ENCODE measurements at regions not wholly inside any gene's neighbourhood (a gene's known extent, or its start where the extent isn't known, plus 50 kb on each side); places are given as distances from the start of the nearest gene placed in this dataset.

DNA sequence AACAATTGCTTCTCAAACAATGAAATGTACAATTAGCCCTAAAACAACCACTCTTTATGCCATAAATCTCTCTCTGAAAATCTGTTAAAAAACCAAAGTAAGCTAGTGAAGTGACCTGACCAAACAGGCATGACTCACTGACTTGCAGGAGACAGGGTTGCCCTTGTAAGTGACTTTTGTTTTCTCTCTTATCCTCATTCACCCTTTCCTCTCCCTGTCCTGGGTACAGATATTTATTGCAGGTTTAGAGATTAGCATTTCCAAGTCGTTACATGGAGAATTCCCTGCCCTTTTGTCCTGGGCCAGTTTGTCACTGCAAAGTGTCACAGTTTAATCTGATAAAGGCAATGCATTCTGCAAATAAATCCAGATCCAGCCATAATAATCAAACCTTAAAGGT, 484.2 kb downstream of the IRX1 start:
- no peak for DNase-seq (ENCODE audit: low read depth)

DNA sequence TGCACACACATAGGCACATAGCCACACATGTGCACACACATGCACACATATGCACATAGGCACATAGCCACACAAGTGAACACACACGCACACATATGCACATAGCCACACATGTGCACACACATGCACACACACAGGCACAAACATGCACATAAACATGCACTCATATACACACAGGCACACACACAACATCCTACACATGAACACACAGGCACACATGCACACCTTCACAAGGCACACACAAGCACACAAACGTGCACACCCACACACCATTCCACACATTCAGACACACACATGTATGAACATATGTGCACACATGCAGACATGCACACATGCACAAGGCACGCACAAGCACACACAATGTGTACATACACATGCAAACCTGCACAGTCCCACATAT, 484.7 kb downstream of the IRX1 start:
- DNase-seq (ENCODE audit: low read depth), result no peak

DNA sequence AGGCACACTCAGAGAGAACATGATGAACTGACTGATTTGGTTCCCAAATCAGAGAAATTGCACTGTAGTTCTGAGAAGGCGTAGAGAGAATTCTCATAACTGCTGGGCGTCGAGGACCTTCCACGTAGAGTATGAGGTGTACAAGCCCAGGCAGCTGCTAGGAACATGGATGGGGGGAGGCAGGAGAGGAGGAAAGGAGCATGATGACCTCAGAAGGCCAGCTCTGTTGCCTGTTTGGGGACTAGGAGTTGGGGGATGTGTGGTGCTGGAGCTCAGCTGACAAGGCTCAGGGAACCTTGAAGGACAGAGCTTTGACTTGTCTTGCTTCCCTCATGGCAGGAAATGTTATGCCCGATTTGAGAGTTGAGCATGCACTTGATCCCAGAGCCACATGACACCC, 485.4 kb downstream of the IRX1 start:
- DNase-seq (ENCODE audit: low read depth), result no peak

DNA sequence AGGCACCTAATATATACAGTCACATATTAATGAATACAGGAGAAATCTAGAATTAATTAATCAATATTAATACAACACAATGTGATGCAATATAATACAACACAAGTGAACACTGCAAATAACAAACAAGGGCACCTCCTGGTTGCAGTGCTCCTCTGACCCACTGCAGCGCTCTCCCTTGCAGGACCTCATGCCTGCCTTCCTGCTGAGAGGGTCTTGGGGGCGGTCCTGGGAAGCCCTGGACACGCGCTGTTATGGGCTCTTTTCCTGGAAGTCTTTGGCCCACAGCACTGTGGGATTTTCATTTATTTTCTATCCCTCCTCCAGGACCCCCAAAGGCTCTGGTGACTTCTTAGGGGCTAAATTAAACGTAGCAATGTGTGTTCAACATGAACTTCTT, 485.8 kb downstream of the IRX1 start:
- DNase-seq (ENCODE audit: low read depth), result no peak

DNA sequence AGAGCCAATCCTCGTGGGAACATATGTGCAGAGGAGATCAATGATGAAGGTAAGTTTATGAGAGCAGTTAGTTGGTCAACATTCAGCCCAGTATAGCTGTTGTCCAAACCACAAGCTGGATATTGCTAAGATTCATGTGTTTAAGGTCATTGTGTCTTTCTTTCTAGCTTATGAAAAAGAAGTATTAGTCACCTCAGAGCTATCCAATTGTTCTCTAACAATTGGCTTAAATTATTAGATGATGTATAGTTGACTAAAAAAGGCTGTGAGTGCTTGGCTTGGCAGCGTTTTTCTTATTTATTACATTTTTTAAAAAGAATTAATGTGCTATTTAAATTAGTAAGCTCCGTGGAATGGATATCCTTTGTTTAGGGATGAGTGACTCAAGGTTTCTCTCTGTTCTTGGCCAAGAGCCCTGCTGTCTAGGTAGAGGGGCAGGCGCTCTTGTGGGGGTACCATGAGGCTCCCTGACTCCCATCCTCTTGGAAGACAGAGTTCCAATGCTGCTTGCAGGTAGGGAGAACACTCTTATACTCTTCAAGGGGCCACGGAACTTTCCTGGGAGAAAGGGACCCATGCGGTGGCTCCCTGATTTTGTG, 487.4 kb downstream of the IRX1 start:
- no peak for DNase-seq (ENCODE audit: low read depth)

DNA sequence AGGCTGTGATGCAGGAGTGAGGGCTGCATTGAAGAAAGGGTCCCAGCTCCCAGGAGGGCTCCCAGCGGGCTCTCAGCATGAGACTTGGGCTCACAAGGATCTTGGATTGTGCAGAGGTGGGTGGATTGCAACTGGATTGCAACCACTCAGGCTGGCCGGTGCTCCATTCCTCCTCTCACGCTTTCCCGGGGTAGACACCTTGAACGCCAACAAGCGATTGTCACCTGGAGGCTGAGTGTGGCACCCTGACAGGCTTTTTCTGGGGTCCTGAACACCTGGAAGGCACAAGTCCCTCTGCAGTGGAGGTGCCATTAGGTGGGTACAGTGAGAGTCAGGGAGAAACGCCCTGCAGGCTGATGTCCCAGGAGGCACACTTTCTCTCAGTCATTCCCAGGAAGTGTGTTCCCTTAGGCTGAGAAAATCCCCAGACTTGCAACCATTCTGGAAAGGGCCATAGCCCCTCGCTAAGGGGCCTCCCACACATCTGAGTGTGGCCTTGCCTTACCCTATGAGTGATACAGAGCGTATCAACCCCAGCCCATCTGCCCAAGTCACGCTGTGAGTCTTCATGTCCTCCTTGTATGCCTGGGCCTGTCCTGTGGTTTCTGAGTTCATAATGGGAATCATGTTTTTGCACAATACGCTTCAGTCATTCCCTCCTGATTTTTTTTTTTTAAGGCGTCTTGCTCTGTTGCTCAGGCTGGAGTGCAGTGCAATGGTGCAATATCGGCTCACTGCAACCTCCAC, 488.1 kb downstream of the IRX1 start:
- no peak for DNase-seq (ENCODE audit: low read depth)

DNA sequence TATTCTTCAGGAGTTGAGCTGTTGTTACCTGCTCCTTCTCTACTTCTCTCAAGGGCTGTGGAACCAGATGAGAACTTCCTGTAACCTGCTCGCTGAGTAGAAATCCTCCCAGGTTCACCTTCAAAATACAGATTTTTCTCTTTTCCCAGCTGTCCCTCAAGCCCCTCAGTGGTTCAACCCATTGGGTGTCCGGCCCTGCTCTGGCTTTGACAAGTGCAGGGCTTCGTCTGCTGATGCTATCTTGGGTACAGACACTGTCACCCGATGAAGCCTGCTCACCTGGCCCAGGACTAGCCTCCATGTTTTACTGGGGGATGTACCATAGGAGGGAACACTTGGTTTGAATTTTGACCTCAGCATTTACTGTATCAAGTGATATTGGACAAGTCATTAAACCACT, 490.4 kb downstream of the IRX1 start:
- no peak for DNase-seq (ENCODE audit: low read depth)

DNA sequence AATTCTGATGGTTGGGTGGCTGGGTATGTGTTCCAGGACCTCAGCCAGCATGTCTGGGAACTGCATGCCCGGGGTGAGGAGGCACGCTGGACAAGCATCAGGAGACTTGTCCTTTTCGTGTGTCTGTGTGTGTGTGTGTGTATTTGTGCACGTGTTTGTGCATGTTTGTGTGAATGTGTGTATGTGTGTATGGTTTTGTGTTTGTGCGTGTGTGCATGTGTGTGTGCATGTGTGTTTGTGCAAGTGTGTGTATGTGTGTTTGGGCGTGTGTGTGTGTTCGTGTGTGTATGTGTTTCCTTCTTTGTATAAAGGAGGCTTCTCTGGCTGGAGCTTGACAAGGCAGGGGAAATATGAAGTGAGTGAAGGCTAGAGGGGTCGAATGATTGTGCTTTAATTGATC, 491.5 kb downstream of the IRX1 start:
- DNase-seq (ENCODE audit: low read depth), result no peak

DNA sequence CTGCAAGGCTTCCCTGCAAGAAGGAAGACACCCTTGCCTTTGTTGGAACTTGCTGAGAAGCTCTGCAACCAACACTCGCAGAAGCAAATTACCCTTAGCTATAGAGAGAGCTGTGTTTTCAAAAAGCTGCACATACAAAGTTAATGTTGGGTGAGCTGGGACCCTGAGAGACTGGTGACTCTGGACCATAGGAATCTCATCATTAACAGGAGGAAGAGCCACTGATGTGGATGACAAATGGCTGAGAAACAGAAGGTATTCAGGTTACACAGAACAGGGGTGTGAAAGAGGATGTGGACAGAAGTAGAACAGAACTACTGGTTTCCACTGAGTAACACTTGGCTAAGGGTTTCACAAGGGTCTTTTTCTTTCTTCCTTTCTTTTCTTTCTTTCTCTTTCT, 493.5 kb downstream of the IRX1 start:
- no peak for DNase-seq (ENCODE audit: low read depth)

DNA sequence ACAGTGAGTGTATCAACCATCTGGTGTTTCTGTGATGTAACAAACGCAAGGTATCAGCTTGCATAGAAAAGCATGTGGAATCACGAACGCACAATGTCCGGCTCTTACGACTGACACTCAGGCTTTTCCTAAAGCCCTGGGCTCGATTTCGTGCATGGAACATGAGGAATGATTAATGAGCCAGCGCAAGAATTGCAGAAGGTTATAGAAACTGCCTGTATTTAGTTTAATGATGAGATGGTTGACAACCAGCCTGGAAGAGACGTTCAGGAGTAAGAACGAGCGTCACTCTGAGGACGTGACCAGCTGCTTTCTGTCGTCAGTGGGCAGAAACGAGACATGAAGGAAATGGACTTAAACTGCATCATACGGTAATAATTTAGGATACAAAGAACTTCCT, 497.6 kb downstream of the IRX1 start:
- no peak for DNase-seq (ENCODE audit: low read depth)

DNA sequence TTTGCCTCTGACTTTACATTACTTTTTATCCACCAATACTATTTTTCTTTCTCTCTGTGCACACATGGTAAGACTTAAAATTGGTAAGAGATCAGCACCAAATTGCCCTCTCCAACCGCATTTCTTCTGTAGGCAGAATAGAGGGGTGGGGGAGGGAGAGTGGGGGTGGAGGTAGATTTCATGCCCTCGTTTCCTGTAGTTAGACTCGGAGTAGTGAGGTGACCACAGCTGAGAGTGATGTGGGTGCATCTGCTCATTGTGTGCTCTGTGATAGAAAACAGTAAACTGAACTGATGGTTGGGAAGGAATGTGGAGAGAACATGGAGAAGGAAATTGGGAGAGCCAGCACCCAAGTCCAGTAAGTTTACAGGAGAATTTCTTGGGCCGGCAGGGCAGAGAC, 498.3 kb downstream of the IRX1 start:
- no peak for DNase-seq (ENCODE audit: low read depth)

DNA sequence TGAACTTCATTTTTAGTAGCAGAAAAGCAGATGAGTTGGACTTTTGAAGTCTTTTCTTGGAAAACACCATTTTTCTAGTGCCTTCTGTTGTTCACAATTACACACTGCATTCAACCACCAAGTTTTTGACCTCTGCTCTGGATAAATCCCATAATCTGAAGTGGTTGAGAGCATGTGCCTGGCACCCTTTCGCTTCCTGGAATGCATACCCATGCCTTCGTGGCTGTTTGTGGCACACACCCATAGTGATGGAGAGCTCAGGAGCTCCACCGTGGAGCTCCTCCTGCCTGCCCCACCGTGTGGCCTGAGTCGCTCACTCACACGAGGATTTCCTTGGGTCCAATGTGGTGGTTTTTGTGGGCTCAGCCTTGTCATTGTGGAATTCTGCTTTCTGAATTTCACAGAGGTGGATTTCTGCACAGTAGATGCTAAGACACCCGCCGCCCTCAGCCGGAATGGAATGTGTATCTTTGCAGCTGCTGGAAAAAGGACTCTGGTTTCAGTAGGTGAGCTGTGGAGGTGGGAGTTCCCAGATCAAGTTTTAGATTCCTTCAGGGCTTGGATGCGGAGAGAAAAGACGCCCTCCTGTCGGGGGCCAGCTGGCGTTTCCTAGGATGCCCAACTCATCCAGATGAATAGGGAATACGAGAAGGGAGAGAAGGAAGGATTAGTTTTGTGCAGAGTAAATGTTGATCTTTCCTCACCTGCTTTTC, 500.4 kb downstream of the IRX1 start:
- DNase-seq (ENCODE audit: low read depth), result no peak

DNA sequence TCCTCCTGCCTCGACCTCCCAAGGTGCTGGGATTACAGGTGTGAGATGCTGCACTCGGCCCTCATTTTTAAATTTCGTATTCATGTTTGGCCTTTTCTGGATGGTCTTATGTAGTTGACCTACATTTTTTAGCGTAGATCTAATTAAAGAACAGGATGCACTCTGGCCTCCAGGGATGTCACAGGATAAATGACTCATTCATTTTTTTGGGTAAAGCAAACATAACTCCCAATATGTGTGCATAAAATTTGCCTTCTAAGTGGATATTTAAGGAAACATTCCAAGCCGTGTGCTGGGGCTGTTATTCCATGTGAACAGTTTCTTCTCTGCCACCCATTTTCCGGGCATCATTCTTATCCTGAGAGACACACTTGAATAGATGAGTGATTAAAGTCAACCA, 501.6 kb downstream of the IRX1 start:
- DNase-seq (ENCODE audit: low read depth), result no peak

DNA sequence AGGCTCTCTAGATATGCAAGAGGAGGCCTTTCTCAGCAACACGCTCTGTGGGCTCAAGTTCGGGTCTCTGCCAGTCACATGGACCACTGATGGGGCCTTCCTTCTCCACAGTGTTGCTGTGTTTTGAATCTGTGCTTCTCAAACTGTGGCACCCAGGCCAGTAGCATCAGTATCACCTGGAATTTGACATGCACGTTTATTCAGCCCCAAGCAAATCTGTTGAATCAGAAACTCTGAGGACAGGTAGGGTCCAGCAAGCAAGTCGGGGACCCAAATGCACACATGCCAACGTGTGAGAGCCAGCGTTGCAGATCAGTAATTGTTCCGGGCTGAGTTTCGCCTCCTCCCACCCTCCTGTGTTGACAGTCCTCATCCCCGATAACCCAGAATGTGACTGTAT, 502.6 kb downstream of the IRX1 start:
- DNase-seq (ENCODE audit: low read depth), result no peak

DNA sequence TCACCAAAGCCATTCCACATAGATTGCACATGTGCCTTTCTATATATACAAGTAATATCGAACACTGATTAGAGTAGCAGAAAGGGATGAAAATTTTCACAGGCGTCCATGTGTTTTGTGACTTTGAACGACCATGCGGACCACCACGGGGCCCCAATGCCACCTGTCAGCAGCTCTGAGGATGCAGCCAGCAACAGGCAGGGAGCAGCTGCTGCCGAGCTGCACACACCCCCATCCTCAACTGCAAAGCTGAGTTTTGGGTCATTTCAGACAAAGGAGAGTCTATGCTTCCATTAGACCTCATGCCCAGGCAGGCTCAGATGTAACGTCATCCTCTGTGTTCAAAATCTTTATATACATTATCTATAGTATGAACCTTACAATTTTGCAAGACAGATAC, 503.8 kb downstream of the IRX1 start:
- DNase-seq (ENCODE audit: low read depth), result no peak

DNA sequence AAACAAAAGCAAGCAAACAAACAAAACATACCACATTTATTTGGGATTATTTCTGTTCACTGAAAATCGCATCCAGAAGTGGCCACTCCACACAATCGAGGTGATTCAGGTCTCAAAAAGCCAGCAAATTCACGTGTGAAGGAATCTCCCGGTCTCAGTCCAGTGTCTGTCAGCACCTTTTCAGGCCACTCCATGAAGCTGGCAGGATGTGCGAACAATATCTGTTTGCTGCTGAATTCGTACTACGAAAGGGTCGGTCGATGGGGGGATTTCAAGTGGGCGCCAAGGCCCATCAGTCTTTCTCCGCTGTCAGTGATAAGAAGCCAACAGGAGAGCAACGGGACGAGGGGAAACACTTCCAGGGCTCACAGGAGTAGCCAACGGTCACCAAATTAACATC, 505.1 kb downstream of the IRX1 start:
- no peak for DNase-seq (ENCODE audit: low read depth)

DNA sequence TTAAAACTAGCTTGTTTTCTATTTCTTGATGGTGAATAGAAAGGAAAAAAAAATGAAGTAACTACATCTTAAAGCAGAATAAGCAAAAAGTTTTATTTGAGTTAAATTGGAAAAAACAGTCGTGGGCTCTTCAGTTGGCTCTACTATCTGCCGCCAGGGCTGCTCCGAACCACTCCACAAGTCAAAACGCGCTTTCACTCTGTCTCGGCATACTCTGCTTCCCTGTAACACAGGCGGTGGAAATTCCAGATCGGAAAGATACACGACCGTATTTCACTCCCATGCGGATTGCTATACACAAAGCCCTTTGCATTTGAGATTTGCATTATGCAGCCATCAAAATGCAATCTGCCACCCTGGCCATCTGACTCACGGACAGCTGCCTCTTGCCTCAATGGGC, 505.6 kb downstream of the IRX1 start:
- no peak for DNase-seq (ENCODE audit: low read depth)

DNA sequence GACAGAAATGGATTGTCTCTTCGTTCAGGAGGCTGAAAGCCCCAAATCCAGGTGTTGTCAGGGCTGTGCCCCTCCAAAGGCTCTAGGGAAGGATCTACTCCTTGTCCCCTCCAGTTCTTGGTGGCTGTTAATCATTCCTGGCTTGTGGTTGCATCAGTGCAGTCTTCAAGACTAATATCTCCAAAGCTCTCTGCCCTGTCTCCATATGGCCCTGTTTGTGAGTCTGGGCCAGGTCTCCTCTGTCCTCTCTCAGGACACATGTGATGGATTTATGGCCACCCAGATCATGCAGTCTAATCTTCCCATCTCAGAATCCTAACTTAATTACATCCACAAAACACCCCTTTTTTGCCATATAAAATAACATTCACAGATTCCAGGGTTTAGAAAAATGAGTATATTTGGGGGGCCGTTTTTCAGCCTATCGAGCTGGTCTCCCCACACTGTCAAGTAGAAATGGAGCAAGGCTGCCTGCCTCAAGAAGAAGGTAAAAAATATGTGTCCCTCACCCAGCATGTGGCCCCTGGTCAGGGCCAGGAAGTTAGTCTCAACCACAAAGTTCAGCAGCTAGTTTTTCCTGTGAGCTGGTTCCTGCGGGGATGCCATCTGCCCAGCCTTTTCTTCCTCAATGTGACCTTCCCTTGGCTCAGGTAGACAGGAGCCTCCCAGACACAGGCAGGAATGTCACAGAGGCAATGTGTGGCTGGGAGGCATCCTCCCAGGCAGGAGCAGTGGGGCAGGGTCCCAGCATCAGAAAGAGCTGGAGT, 509.4 kb downstream of the IRX1 start:
- no peak for DNase-seq (ENCODE audit: low read depth)

DNA sequence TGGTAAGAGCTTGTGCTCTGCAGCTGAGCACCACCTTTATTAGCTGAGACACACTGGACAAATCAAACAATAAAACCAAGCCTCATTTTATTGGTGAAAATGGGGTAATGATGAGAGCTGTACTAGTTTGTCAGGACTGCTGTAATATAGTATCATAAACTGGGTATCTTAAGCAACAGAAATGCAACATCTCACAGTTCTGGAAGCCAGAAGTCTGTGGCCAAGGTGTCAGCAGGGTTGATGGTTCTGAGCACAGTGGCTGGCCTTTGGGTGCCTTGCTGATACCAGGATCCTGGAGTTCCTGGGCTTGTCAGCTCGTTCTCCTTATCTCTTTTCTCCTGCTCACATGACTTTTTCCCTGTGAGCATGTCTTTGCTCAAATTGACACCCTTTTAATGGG, 513.1 kb downstream of the IRX1 start:
- DNase-seq (ENCODE audit: low read depth), result no peak

DNA sequence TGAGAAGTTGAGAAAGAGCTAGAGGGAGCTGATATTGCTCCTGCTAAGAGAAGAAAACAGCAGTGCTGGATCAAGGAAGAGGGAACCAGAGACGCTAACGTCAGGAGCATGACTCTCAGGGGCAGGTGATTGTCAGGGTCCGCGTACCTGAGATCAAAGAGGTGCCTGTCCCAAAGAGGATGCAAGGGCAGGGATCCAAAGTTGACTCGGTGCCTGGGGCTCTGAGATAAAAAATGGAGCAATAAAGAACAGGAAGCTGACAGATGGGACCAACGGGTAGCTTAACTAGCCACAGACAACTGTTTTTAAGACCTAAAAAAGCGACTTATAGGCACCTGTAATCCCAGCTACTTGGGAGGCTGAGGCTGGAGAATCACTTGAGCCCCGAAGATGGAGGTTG, 517.8 kb downstream of the IRX1 start:
- DNase-seq (ENCODE audit: low read depth), result no peak

DNA sequence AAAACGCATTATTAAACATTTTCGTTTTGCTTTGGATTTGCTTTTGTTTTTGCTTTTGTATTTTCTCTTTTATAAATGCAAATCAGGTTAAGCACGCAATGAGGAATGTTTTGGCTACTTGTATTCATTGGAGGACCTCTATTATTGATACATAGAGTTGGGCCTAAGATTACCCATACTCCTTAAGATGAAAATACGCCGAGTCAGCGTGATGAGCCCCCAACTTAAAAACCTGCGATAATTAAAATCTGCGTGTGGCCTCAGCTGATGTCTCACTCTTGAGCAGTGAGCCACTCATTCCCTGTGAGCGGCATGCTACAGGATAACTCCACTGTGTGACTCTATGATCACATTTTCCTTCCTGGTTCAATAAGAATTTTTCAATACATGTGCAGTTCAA, 518.3 kb downstream of the IRX1 start:
- no peak for DNase-seq (ENCODE audit: low read depth)

DNA sequence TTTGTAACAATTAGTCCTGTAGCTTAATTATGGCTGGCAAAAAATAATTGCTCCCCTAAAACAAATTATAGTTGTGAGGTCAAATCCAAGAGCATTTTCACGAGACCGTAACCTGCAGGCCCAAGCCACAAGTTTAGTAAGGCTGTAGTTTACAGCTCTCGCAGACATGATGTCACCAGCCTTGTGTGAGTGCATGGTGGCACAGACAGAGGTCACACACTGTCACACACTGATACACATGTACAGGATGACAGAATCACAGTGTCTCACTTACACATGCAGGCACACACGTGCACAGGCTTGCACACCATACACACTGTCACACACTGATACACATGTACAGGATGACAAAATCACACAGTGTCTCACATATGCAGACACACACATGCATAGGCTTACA, 518.8 kb downstream of the IRX1 start:
- DNase-seq (ENCODE audit: low read depth), result no peak

DNA sequence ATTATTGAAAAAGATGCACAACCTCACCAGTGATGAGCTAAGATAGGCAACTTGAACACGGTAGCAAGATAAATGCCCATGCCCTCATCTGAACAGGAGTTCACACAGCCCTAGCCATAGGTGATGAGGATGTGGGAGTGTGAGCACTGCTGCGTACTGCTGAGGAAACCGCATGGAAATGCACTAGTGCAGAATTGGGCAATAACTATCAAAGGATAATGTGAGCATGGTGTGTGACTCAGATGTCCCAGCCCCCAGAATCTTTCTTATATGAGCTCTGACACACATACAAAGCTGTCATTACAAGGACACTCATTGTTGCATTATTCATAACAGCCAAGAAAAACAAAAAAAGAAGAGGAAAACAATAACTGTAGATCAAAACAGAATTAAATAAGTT, 521.2 kb downstream of the IRX1 start:
- DNase-seq (ENCODE audit: low read depth), result no peak
